Ecto neural progenitor cell (in vitro differentiated cells): ENCODE measurements at regions not wholly inside any gene's neighbourhood (a gene's known extent, or its start where the extent isn't known, plus 50 kb on each side); places are given as distances from the start of the nearest gene placed in this dataset.
"Not testable (repeated sequence)": the region's sequence is repeated elsewhere in the genome, so short reads cannot be mapped to it uniquely, and the experiment has no call there.

Source experiments
- DNase-seq: peaks from one replicate; pipeline ENCODE4 v3.0.0-alpha.2; 2018; ENCODE audit warnings: low spot score

DNA sequence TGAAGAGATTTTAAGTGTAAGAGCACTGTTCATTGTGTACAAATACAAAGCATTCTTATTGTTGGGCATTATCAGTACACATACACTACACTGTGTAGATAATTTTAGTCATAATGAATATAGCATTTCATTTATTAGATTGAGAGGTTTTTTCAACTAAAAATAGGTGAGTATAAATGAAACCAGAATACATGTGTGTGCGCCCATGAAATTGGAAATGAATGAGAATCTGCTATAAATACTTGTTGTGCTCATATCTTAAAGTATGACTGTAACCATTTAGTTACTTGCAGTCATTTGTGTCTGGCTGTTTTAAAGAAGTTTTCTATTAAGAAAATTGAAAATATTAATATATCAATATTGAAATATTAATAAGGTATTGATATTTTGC is 189.0 kb upstream of the MEF2C start:
- DNase-seq = no peak

DNA sequence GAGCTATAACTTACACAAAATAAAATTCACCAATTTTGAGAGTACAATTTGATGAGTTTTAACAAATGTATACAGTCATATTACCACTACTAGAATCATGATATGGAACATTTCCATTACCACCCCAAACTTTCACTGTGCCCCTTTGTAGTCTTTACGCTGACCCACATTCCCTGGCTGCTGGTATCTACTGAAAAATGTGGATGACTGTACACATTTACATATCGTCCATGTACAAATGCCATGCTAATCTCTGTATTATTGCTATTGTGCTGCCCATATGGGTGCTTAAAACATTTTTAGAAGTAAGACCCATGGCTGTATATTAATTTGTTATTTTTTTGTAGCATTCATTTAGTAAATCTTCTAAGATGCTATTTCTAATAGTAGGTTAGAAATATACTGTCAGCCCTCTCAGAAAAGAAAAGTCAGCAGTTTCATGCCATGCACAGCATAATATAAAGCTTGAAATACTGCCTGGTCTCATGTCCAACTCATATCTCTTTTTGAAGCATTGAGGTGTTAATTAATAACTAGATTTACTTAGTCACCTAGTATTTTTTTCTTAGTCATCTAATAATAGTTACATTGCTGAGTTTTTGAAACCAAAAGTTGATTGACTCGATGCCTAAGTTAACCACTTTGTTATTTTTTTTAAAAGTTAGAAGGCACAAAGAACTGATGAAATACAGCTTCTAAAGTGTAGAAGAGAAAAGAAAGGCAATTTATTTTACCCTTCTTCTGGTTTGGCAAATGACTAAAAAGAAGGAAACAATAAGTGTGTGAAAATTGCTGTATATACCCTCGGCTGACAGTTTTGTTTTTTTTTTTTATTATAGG is 188.3 kb upstream of the MEF2C start:
- no peak for DNase-seq

- DNase-seq = no peak
These were observed 186.6 kb upstream of the MEF2C start for GRCh38 chr5:89069591-89069990.

- DNase-seq = no peak
These were observed 184.4 kb upstream of the MEF2C start for GRCh38 chr5:89067362-89067761.

- no peak for DNase-seq
These were observed 182.9 kb upstream of the MEF2C start for GRCh38 chr5:89065919-89066318.

DNA sequence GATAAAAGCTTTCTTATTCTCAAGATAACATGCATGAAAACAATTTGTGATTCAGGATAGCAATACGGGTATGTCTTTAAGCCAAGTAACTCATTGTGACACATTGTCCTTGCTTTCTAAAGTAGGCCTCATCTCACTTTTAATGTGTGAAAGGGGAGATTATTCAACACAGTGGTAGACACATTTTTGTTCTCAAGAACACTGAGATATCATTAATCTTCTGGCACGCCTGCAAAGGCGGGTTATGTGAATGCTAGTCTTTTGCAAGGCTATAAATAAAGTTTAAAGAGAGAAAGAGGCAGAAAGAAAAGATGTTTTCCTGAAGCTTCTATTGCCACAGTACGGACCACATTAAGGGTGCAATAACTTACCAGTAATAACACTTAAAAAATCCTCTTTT is 181.8 kb upstream of the MEF2C start:
- no peak for DNase-seq

DNA sequence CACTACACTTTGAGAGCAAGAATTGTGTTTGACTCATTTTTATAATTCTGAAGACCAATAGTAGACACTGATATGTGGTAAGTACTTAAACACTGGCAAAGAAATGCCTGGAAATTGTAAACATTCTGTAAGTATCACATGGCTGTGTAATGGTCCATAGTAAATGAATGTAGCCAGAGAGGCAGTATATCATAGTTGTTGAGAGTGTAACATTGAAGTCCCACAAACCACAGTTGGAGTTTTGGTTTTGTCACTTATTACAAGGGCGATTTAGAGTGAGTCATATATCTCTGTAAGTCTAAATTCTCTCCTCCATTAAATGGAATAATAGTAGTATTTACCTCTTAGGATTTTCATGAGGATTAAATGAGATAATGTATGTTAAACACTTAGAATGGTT is 181.1 kb upstream of the MEF2C start:
- no peak for DNase-seq

DNA sequence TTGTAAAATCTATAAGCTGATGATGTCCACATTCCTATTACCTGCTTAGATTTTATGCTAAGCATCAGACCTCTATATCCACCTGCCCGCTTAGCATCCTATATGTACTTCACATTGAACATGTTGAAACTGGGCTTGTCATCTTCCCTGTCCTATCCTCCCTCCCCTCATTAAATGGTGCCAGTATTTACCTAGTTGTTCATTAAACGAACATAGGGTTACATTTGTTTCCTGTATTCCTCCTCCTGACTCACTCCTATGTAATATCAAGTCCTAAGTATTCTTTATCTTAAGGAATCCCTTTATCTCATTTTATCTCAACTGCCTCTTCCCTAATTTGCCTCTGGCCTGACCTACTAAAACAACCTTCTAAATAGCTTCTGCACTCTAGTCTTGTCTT is 177.8 kb upstream of the MEF2C start:
- no peak for DNase-seq

- DNase-seq = no peak
These were observed 176.3 kb upstream of the MEF2C start for GRCh38 chr5:89059274-89059673.

- no peak for DNase-seq
These were observed 172.7 kb upstream of the MEF2C start for GRCh38 chr5:89055695-89056085.

DNA sequence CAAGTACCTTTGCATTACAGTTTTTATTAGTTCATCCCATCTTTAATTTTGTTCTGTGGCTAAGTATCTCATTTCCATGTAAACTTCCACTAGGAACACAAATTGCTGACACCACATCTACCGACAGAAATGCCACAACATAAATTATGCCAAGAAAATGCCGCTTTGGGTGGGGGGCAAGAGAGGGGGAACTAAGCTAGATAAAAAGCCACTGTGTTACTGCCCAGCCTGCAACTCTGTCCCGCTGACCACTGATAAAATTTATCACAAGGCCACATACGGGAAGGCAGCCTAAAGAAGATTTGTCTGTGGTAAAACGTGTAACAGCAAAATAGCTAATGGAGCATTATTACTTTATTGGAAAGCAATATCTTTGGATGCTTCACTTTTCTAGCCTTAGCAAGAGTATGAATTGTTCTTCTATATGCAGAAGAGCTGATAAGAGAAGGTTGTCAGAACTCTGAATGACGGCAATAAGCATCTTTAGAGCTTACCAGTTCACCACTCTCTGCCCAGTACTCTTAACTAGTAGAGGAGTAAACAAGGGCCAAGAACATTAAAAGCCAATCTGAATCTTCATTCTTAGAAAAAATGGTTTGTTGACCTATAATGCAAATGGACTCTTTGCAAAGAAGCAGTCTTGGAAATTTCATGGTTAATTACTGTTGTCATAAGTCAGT is 172.2 kb upstream of the MEF2C start:
- no peak for DNase-seq

DNA sequence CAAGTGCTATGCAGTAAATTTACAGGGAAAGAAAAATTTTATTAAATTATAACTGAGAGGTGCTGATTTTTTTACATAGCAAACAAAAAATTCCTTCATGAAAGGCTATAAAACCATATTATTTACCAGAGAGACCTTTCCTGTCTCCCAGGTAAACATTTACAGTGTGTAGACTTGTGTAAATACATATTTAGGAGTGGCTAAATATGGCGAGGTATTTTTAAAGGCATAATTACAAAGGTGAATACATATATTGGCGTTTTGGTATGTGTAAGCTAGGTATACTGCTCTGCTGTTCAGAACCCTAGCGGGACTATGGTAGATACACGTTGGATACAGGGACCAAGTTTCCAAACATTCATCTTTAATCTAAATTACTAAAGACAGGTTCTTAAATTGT is 170.6 kb upstream of the MEF2C start:
- DNase-seq = no peak

GRCh38 chr5:89050062-89050461 is 167.1 kb upstream of the MEF2C start:
- DNase-seq = not testable (repeated sequence)

GRCh38 chr5:89047571-89047970 is 164.6 kb upstream of the MEF2C start:
- no peak for DNase-seq

- no peak for DNase-seq
These were observed 162.2 kb upstream of the MEF2C start for GRCh38 chr5:89045216-89045615.

GRCh38 chr5:89044674-89045200 is 161.8 kb upstream of the MEF2C start:
- no peak for DNase-seq

DNA sequence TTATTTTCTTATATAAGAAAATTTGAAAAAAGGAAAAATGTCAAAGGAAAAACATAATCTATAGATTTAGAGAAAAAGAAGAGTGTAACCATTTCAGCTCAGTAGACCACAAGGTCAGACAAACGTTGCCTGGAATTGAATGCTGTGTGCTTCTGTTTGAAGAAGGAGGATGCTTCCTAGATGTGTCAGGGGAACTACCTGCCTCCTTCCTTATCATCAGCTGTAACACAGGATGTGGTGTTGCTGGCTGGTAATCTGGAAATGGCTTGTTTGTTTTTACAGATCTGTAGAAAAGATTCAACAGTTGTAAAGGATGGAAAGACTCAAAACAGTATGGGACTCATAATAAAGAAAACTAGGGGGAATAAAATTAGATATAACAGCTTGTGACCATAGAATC is 160.7 kb upstream of the MEF2C start:
- no peak for DNase-seq

GRCh38 chr5:89042746-89043145 is 159.8 kb upstream of the MEF2C start:
- no peak for DNase-seq

DNA sequence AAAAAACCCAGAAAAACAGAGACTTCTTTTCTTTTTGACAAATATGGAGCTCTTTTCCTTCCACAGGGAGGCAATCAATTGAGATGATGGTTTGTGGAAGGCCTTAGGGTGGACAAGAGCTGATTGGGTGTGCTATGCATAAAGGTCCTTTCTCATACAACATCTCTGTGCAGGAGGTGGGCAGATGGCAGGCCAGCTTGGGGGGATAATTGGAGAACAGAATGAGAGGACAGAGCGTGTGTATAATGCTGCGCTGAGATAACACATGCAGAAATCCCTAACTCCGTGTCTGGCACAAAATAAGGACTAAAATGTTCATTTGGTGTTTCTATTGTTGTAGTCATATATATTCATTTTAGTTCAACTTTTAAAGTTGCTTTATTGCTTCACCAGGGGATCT is 159.0 kb upstream of the MEF2C start:
- no peak for DNase-seq

DNA sequence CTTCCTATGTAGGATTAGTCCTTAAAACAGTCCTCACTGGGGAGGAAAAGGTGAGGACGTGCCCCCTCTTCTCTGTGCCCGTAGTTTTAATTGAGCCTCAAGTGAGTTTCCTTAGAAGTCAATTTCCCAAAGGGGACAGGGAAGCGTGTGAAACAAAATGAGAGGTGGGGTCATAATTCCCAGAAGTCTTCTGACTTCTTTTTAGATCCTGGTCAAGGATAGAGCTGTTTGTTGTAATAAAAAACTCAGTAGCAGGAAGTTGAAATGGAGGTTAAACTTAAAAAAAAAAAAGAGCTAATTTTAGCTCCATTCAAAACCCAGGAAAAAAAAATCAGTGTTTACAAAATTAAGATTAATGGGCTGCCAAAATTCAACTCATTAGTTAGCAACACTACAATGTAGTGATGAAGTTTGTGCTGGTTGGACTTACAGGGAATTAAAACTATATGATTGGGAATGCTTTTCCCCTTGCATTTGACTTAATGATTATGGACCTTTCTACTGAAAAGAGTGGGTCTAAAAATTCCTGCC is 158.3 kb upstream of the MEF2C start:
- no peak for DNase-seq

DNA sequence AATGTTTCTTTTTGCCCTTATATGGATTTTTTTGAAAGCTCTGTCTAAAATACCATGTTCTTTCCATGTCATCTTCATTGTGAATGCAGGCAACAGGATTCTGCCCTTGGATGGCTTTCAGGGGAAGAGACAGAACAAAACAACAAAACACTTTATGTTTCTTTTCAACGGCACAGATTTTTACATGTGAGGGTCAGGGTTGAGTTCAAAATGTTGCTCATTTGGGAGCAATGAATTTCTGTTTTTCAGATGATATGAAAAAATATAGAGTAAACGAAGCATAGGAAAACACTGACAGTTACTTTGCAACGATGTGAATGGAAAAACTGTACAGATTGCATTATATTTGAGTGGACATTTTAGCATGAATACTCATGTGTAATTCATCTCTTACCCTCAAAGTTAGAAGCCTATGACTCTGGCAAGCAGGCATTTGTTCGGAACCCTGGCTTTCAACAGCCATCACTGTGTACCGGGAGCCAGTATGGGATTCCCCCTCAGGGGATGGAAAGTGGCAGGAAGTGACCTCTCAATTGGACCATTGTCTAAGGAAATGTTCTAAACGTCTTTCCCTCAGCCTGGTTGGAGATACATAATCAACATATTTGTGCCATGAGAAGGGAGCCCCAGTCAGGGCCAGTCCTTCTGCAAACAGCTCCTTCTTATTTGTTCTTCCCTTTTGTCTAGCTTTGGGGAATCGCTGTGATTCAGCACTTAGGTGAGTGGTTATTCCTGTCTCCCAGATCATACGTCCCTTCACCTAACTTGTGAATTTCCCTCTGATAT is 153.9 kb upstream of the MEF2C start:
- no peak for DNase-seq

GRCh38 chr5:89036166-89036565 is 153.2 kb upstream of the MEF2C start:
- DNase-seq = no peak
